IPS-15b (cell line): ENCODE measurements at regions not wholly inside any gene's neighbourhood (a gene's known extent, or its start where the extent isn't known, plus 50 kb on each side); places are given as distances from the start of the nearest gene placed in this dataset.

Experiments used
- H3K27me3 ChIP-seq: one replicate; pipeline ENCODE4 v1.6.1; 2013; ENCODE audit warnings: low read length; ENCODE audit not compliant: control insufficient read depth, insufficient read depth
- H3K36me3 ChIP-seq: one replicate; pipeline ENCODE4 v1.6.1; 2013; ENCODE audit warnings: low read length; ENCODE audit not compliant: control insufficient read depth, insufficient read depth
- H3K4me1 ChIP-seq: one replicate; pipeline ENCODE4 v1.6.1; 2013; ENCODE audit warnings: mild to moderate bottlenecking, low read length; ENCODE audit not compliant: control insufficient read depth, insufficient read depth
- H3K4me3 ChIP-seq: one replicate; pipeline ENCODE4 v1.5.1; 2013; ENCODE audit warnings: low read depth, low read length
- H3K9ac ChIP-seq: one replicate; pipeline ENCODE4 v1.6.1; 2013; ENCODE audit warnings: low read depth, mild to moderate bottlenecking, low read length
- H3K9me3 ChIP-seq: one replicate; pipeline ENCODE4 v1.6.1; 2013; ENCODE audit warnings: mild to moderate bottlenecking, low read length; ENCODE audit not compliant: control insufficient read depth, insufficient read depth

GRCh38 chr21:35484032-35484431 is 434.9 kb upstream of the RUNX1 start:
- Histone ChIP-seq H3K9me3 (no peaks in the 10 kb centered on the region), H3K9ac (no peak overlapping the region), H3K27me3 (no peaks in the 10 kb centered on the region), H3K4me3 (no peak overlapping the region), H3K4me1 (no peaks in the 10 kb centered on the region), H3K36me3 (no peaks in the 10 kb centered on the region)

DNA sequence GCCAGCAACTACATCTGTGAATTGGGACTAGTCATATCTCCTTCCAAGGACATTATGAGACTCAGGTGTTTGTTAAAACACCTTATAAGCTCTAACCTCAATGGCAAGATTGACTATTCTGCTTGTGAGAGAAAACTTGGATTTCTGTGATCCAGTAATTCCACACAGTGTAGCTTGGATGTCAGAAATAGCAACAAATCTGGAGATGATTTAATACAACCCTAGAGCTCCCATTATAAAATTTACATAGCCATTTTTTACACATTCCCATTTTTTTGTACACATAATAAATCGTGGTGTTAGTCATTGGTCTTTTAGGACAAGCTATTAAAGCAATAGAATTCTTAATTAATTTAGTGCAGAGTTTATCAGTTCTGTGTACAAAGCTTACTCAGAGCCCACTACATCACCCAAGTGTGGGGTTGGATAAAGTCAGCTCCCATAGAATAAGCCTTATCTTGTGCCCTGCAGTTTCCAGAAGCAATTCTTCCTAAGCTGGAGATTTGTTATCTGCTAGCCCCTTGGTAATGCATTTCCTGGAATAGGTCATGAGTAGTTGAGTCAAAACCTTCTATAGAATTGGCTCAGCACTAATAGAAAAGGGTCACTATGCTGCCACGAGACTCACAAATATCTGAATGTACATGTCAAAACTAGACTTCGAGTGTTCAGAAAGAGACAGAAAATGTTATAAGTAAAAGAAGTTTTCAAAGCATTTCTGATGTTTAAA is 434.0 kb upstream of the RUNX1 start:
- H3K9ac ChIP-seq: no peak overlapping the region
- H3K9me3 ChIP-seq: no peaks in the 10 kb centered on the region
- H3K4me3 ChIP-seq: no peak overlapping the region
- H3K36me3 ChIP-seq: no peaks in the 10 kb centered on the region
- H3K27me3 ChIP-seq: no peaks in the 10 kb centered on the region
- no peaks in the 10 kb centered on the region for H3K4me1 ChIP-seq

- Histone ChIP-seq H3K27me3 (no peaks in the 10 kb centered on the region), H3K4me1 (no peaks in the 10 kb centered on the region), H3K4me3 (no peak overlapping the region), H3K9ac (no peak overlapping the region), H3K9me3 (no peaks in the 10 kb centered on the region), H3K36me3 (no peaks in the 10 kb centered on the region)
Measured at GRCh38 chr21:35482096-35482495, 433.0 kb upstream of the RUNX1 start.

- Histone ChIP-seq H3K4me1 (no peaks in the 10 kb centered on the region), H3K4me3 (no peak overlapping the region), H3K9ac (no peak overlapping the region), H3K36me3 (no peaks in the 10 kb centered on the region), H3K27me3 (no peaks in the 10 kb centered on the region), H3K9me3 (no peaks in the 10 kb centered on the region)
Measured at GRCh38 chr21:35481005-35481404, 431.9 kb upstream of the RUNX1 start.

GRCh38 chr21:35479529-35479928 is 430.4 kb upstream of the RUNX1 start:
- Histone ChIP-seq H3K9ac (no peak overlapping the region), H3K4me3 (no peak overlapping the region), H3K9me3 (no peaks in the 10 kb centered on the region), H3K36me3 (no peaks in the 10 kb centered on the region), H3K27me3 (no peaks in the 10 kb centered on the region), H3K4me1 (peaks cover 6% of the 10 kb centered on the region)

DNA sequence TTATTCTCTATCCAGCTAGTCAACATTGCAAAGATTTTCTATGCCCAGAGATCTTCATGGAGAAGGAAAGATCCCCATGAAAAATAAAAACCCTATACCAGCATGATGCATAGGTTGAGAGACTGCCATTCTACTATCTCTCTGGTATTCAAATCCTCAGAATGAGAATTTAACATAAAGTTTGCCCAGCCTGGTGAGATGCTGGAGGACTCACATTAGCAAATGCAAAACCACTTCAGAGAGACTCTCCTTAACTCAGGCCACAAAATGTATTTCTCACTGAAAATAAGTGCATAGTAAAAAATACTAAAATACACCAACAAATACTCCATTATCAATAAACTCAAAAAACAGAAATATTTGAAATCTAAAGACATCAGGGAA is 430.0 kb upstream of the RUNX1 start:
- Histone ChIP-seq H3K4me3 (no peak overlapping the region), H3K9ac (no peak overlapping the region), H3K9me3 (no peaks in the 10 kb centered on the region), H3K36me3 (no peaks in the 10 kb centered on the region), H3K27me3 (no peaks in the 10 kb centered on the region), H3K4me1 (peaks cover 8% of the 10 kb centered on the region)

DNA sequence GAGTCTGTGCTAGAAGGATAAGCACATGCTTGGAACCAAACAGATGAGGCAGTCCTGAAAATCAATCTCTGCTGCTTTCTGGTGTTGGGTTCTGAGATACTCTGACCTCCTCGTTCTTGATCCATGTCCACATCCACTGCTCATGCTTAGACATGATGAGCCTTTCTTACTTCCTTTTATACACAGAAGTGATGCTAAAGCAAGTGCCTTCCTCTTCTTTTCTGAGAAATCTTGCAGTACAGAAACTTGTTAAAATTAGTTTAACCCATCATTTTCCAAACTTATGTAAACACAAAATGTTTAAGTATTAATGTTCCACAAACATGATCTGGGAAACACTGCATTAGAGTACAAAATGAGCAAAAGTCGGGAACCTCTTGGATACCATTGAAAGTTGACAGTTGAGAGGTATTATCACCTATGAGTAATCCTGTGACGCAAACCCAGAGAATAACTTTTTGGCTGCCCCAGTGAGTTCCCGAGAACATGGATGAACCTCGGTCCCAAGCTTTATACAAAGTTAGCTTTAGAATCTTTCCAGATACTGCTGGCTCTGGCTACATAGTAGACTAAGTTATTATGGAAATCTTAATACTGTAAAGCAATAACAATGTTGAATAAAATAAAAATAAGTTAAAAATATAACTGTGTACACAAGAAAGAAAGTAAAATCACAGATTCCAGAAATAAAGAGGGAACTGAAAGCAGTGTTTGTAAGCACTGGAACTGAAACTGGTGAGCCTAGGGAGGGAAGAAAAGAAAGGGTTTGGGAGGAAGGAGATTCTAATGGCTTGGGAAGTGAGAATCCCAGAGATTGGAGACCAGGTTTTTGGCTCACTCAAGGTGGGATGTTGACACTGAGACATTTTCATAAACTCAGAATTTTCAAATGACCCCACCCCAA is 429.3 kb upstream of the RUNX1 start:
- Histone ChIP-seq H3K36me3 (no peaks in the 10 kb centered on the region), H3K4me3 (no peak overlapping the region), H3K9me3 (no peaks in the 10 kb centered on the region), H3K9ac (no peak overlapping the region), H3K4me1 (peaks cover 8% of the 10 kb centered on the region), H3K27me3 (no peaks in the 10 kb centered on the region)

DNA sequence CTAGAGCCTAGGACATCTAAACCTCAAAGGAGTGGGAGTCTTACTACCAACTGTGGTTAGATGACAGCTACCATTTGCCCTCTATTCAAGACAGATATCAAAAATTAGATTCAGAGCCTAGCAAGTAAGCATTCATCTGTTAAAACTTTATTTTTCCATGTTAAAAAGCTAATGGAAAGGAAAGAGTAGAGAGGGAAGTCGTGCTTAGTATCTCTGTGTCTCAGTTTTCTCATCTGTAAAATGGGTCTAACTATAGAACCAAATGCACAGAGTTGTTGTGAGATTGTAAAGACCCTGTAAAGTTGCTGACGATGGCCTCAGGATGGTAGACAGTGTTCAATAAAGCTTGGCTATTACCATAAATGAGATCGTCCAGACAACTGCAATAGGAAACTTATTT is 428.5 kb upstream of the RUNX1 start:
- no peak overlapping the region for H3K4me3 ChIP-seq
- no peaks in the 10 kb centered on the region for H3K9me3 ChIP-seq
- H3K36me3 ChIP-seq: no peaks in the 10 kb centered on the region
- peaks cover 8% of the 10 kb centered on the region for H3K4me1 ChIP-seq
- H3K9ac ChIP-seq: no peak overlapping the region
- no peaks in the 10 kb centered on the region for H3K27me3 ChIP-seq

- H3K4me3 ChIP-seq: no peak overlapping the region
- H3K4me1 ChIP-seq: peaks cover 8% of the 10 kb centered on the region
- H3K27me3 ChIP-seq: no peaks in the 10 kb centered on the region
- no peaks in the 10 kb centered on the region for H3K36me3 ChIP-seq
- H3K9ac ChIP-seq: no peak overlapping the region
- H3K9me3 ChIP-seq: no peaks in the 10 kb centered on the region
Measured at GRCh38 chr21:35476621-35477395, 427.7 kb upstream of the RUNX1 start.

- H3K9me3 ChIP-seq: no peaks in the 10 kb centered on the region
- H3K36me3 ChIP-seq: no peaks in the 10 kb centered on the region
- no peak overlapping the region for H3K9ac ChIP-seq
- no peaks in the 10 kb centered on the region for H3K27me3 ChIP-seq
- H3K4me3 ChIP-seq: no peak overlapping the region
- H3K4me1 ChIP-seq: peaks cover 16% of the 10 kb centered on the region
Measured at GRCh38 chr21:35475762-35476161, 426.7 kb upstream of the RUNX1 start.

DNA sequence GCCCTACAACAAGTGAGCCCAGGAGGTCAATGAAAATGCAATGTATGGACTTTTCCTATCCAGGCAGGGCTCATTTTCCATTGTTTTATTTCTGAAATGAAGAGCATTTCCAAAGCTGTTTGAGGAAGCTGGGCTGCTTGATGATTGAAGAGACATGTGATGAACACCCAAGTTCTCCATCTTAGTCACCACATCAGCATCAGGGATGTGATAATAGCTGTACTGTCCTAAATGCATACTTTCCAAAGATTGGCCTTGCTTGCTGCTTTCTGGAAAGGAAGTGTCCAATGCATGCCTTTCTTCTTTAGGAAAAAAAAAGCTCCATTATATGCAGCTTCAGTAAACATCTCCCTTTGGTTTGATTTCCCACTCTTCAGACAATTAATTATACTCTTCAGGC is 425.9 kb upstream of the RUNX1 start:
- Histone ChIP-seq H3K4me3 (no peak overlapping the region), H3K36me3 (no peaks in the 10 kb centered on the region), H3K9me3 (no peaks in the 10 kb centered on the region), H3K9ac (no peak overlapping the region), H3K27me3 (no peaks in the 10 kb centered on the region), H3K4me1 (peaks cover 22% of the 10 kb centered on the region)
